Parathyroid adenoma (tissue), 2 donors: ENCODE measurements at regions not wholly inside any gene's neighbourhood (a gene's known extent, or its start where the extent isn't known, plus 50 kb on each side); places are given as distances from the start of the nearest gene placed in this dataset.

Experiments used
- H2AFZ ChIP-seq: fragments of 300-600 bp; sonication (generic); one replicate; pipeline ENCODE4 v1.7.0; 2017; ENCODE audit warnings: antibody characterized with exemption, mild to moderate bottlenecking
- H3K27ac ChIP-seq: fragments of 300-600 bp; sonication (generic); one replicate; pipeline ENCODE4 v1.7.0; 2017
- H3K27me3 ChIP-seq: fragments of 300-600 bp; sonication (generic); one replicate; pipeline ENCODE4 v1.7.0; 2017; ENCODE audit warnings: low read length; ENCODE audit not compliant: control insufficient read depth, insufficient read depth
- H3K36me3 ChIP-seq: fragments of 300-600 bp; sonication (generic); one replicate; pipeline ENCODE4 v1.7.0; 2017; ENCODE audit warnings: low read length; ENCODE audit not compliant: control insufficient read depth, insufficient read depth
- H3K4me1 ChIP-seq: fragments of 300-600 bp; sonication (generic); one replicate; pipeline ENCODE4 v1.7.0; 2017; ENCODE audit warnings: control low read depth
- H3K4me2 ChIP-seq: fragments of 300-600 bp; sonication (generic); one replicate; pipeline ENCODE4 v1.7.0; 2017; ENCODE audit warnings: low read length
- H3K4me3 ChIP-seq: fragments of 300-600 bp; sonication (generic); one replicate; pipeline ENCODE4 v1.7.0; 2017; ENCODE audit warnings: low read depth, low read length
- H3K79me2 ChIP-seq: fragments of 300-600 bp; sonication (generic); one replicate; pipeline ENCODE4 v1.7.0; 2017; ENCODE audit warnings: control low read depth
- H3K9ac ChIP-seq: fragments of 300-600 bp; sonication (generic); one replicate; pipeline ENCODE4 v1.7.0; 2017; ENCODE audit warnings: mild to moderate bottlenecking
- H3K9me3 ChIP-seq: fragments of 300-600 bp; sonication (generic); one replicate; pipeline ENCODE4 v1.7.0; 2017; ENCODE audit warnings: low read length; ENCODE audit not compliant: control insufficient read depth
- TF ChIP-seq, protein P1 (sequence below): fragments of 300-600 bp; sonication (generic); IDR thresholded peaks from one replicate; pipeline ENCODE4 v1.7.0; 2017; ENCODE audit warnings: antibody characterized with exemption, mild to moderate bottlenecking
- donor health status: primary hyperparathyroidism.

DNA sequence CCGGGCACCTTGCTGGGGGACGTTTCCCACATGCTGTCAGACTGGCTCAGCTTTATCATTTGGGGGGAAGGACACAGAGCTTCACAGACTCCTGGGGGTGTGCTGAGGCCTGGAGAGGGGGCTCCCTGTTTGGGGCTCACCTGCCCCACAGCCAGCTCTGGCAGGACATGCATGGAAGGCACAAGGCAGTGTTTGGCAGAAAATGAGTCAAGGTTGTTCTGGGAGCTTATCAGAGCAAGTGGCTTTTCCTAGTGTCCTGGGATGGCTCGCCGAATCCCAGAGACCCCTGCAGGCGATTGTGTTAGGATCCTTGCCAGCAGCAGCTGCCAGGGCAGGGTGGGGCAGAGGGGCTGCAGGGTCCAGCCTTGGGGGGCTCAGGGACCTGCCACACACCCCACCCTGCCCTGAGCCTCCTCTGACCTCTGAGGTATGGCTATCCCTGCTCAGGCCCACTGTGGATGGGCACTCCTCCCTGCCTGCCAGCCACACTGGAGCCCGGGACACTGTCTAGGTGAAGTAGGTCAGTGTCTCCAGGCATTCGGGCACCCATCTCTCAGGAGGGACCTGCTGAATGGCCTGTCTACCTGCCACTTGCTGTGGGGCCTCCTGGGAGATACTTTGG, 1323.0 kb downstream of the BRD1 start:
- H3K4me1 ChIP-seq: no peaks in the 10 kb centered on the region
- no peak overlapping the region for H3K27ac ChIP-seq
- H3K36me3 ChIP-seq: no peaks in the 10 kb centered on the region
- H3K79me2 ChIP-seq: no peaks in the 10 kb centered on the region
- no peaks in the 10 kb centered on the region for H3K9me3 ChIP-seq
- no peaks in the 10 kb centered on the region for H3K27me3 ChIP-seq
- no peak overlapping the region for H3K4me2 ChIP-seq
- H3K4me3 ChIP-seq: no peak overlapping the region
- TF ChIP-seq, protein P1, sequence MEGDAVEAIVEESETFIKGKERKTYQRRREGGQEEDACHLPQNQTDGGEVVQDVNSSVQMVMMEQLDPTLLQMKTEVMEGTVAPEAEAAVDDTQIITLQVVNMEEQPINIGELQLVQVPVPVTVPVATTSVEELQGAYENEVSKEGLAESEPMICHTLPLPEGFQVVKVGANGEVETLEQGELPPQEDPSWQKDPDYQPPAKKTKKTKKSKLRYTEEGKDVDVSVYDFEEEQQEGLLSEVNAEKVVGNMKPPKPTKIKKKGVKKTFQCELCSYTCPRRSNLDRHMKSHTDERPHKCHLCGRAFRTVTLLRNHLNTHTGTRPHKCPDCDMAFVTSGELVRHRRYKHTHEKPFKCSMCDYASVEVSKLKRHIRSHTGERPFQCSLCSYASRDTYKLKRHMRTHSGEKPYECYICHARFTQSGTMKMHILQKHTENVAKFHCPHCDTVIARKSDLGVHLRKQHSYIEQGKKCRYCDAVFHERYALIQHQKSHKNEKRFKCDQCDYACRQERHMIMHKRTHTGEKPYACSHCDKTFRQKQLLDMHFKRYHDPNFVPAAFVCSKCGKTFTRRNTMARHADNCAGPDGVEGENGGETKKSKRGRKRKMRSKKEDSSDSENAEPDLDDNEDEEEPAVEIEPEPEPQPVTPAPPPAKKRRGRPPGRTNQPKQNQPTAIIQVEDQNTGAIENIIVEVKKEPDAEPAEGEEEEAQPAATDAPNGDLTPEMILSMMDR: no peak
- H3K9ac ChIP-seq: no peak overlapping the region
- no peak overlapping the region for H2AFZ ChIP-seq

DNA sequence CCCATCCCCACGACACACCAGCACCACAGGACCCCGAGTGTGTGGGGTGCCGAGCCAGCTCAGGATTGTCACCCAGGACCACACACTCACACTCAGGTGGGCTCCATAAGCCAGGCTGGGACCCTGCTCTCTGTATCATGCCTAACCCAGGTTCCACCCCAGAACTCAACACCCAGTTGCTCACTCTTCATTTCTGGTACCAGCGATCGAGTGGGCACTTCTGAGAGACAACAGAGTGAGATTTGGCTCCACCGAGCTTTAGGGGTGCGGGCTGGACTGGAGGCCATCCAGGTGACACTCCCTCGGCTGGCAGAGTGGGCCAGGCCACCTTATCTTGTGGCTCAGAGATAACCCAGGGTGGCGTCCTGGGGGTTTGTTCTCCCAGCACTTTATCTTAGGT, 1323.8 kb downstream of the BRD1 start:
- Histone ChIP-seq H3K9me3 (no peaks in the 10 kb centered on the region), H3K27me3 (no peaks in the 10 kb centered on the region), H3K4me1 (no peaks in the 10 kb centered on the region), H3K4me3 (no peak overlapping the region), H3K79me2 (no peaks in the 10 kb centered on the region), H3K36me3 (no peaks in the 10 kb centered on the region), H3K9ac (no peak overlapping the region), H3K4me2 (no peak overlapping the region), H2AFZ (no peak overlapping the region), H3K27ac (no peak overlapping the region)
- TF ChIP-seq, protein P1: no peak

GRCh38 chr22:48503035-48503625, 1324.5 kb downstream of the BRD1 start:
- H3K27me3 ChIP-seq: no peaks in the 10 kb centered on the region
- H3K9me3 ChIP-seq: no peaks in the 10 kb centered on the region
- H3K79me2 ChIP-seq: no peaks in the 10 kb centered on the region
- H3K4me3 ChIP-seq: no peak overlapping the region
- H3K27ac ChIP-seq: no peak overlapping the region
- H3K4me2 ChIP-seq: no peak overlapping the region
- no peaks in the 10 kb centered on the region for H3K36me3 ChIP-seq
- H3K9ac ChIP-seq: no peak overlapping the region
- no peaks in the 10 kb centered on the region for H3K4me1 ChIP-seq
- TF ChIP-seq, protein P1: no peak
- no peak overlapping the region for H2AFZ ChIP-seq

DNA sequence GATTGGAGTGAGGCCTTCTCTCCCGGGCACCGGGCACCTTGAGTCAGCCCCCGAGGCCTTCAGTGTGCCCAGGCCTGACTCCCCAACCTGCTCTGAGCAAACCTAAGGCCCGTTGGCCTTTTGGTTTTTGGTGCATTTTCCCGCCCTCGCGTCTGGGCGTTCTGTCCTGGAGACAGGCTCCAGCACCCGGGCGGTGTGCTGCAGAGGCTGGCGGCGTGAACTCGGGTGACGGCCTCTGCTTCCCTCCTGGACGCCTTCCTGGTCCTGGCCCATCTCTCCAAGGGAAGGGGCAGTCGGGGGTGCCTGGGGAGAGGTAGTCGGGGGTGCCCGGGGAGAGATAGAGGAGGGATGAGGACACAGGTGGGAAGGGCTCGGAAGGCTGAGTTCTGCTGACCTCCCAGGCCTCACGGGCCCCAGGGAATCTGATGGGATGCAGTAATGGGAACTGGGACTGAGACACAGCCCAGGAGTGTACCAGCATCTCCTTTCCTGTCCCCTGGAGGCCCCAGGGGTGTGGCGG, 1326.4 kb downstream of the BRD1 start:
- no peaks in the 10 kb centered on the region for H3K79me2 ChIP-seq
- H3K4me2 ChIP-seq: no peak overlapping the region
- H2AFZ ChIP-seq: no peak overlapping the region
- no peaks in the 10 kb centered on the region for H3K9me3 ChIP-seq
- TF ChIP-seq, protein P1: no peak
- no peaks in the 10 kb centered on the region for H3K36me3 ChIP-seq
- H3K4me3 ChIP-seq: no peak overlapping the region
- H3K27ac ChIP-seq: no peak overlapping the region
- H3K4me1 ChIP-seq: no peaks in the 10 kb centered on the region
- no peaks in the 10 kb centered on the region for H3K27me3 ChIP-seq
- H3K9ac ChIP-seq: no peak overlapping the region
